ENCODE measurements at regions not wholly inside any gene's neighbourhood (a gene's known extent, or its start where the extent isn't known, plus 50 kb on each side); places are given as distances from the start of the nearest gene placed in this dataset.

DNA sequence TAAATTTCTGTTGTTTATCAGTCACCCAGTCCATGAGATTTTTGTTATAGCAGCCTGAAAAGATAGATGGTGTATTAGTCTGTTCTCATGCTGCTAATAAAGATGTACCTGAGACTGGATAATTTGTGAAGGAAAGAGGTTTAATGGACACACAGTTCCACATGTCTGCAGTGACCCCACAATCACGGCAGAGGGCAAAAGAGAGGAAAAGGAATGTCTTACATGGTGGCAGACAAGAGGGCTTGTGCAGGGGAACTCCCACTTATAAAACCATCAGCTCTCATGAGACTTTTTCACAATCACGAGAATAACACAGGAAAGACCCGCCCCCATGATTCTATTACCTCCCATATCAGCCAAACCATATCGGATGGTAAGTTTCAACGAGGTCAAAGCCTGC, 309.2 kb downstream of the LIG4 start:
- Histone ChIP-seq H3K36me3 (no peaks in the 10 kb centered on the region), H3K4me1 (no peaks in the 10 kb centered on the region), H3K27ac (no peak overlapping the region), H3K27me3 (no peaks in the 10 kb centered on the region), H3K4me3 (no peak overlapping the region), H3K9me3 (no peaks in the 10 kb centered on the region)
- TF ChIP-seq, protein P1, sequence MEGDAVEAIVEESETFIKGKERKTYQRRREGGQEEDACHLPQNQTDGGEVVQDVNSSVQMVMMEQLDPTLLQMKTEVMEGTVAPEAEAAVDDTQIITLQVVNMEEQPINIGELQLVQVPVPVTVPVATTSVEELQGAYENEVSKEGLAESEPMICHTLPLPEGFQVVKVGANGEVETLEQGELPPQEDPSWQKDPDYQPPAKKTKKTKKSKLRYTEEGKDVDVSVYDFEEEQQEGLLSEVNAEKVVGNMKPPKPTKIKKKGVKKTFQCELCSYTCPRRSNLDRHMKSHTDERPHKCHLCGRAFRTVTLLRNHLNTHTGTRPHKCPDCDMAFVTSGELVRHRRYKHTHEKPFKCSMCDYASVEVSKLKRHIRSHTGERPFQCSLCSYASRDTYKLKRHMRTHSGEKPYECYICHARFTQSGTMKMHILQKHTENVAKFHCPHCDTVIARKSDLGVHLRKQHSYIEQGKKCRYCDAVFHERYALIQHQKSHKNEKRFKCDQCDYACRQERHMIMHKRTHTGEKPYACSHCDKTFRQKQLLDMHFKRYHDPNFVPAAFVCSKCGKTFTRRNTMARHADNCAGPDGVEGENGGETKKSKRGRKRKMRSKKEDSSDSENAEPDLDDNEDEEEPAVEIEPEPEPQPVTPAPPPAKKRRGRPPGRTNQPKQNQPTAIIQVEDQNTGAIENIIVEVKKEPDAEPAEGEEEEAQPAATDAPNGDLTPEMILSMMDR (IDR thresholded peaks at IDR 0.05): no peak
- no peak for DNase-seq (ENCODE audit: low spot score)

DNA sequence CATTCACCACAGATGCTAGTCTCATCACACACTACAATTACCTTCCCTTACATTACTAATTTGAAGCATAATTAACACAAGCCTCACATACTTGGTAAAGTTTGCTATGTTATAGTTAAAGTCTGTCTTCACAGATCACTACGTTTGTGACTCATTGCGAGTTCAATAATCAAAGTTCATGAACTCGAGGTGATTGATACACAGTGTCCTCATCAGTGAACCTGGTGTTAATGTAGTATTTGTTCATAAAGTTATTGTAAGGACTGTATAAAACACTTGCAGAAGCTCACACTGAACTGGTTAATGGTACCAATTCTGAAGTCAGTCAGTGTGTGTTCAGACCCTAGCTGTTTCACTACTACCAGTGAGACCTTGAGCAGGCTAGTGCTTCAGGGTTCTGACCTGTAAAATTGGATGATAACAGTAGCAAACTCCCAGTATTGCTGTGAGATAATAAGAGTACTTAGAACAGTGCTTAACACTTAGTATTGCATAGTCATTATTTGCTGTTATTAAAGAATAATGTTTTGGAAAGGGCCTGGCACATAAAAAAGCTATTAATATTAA, 313.3 kb downstream of the LIG4 start:
- Histone ChIP-seq H3K36me3 (no peaks in the 10 kb centered on the region), H3K4me1 (no peaks in the 10 kb centered on the region), H3K27ac (no peak overlapping the region), H3K4me3 (no peak overlapping the region), H3K27me3 (no peaks in the 10 kb centered on the region), H3K9me3 (no peaks in the 10 kb centered on the region)
- TF ChIP-seq, protein P1 (IDR thresholded peaks at IDR 0.05): no peak
- no peak for DNase-seq (ENCODE audit: low spot score)

DNA sequence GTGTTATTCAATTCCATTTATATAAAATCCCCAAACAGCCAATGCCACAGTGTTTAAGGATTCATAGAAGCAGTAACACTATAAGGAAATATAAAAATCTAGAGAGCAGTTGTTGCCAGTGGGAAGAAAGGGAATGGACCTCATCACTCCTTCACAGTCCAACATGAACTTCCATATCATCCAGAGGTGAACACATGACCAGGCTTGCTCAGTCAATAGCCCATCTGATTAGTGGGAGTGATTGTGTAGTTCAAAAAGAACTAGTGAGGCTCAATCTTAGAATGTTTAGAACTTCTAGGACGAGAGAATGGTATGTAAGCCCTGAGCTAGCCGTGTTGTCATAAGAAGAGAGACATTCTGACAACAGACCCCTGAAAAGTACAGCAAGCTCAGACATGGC, 314.1 kb downstream of the LIG4 start:
- Histone ChIP-seq H3K4me1 (no peaks in the 10 kb centered on the region), H3K27me3 (no peaks in the 10 kb centered on the region), H3K27ac (no peak overlapping the region), H3K4me3 (no peak overlapping the region), H3K36me3 (no peaks in the 10 kb centered on the region), H3K9me3 (no peaks in the 10 kb centered on the region)
- DNase-seq (ENCODE audit: low spot score): no peak
- TF ChIP-seq, protein P1 (IDR thresholded peaks at IDR 0.05): no peak

DNA sequence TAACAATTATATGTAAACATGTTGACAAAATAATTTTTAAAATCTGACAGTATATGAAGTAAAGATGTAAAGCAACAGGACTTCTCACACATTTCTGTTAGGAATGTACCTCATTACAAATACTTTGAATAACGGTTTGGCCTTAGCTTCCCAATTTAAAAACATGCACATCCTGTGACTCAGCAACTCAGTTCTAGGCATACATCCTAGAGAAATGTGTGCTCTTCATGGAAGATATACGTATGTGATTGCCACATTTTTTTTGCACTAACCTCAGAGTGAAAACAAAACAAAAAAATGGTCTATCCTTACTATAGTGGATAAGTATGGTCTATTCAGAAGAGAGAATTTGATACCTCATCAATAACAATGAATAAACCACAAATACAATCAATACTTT, 314.6 kb downstream of the LIG4 start:
- Histone ChIP-seq H3K9me3 (no peaks in the 10 kb centered on the region), H3K4me3 (no peak overlapping the region), H3K36me3 (no peaks in the 10 kb centered on the region), H3K27ac (no peak overlapping the region), H3K27me3 (no peaks in the 10 kb centered on the region), H3K4me1 (no peaks in the 10 kb centered on the region)
- no peak for DNase-seq (ENCODE audit: low spot score)
- TF ChIP-seq, protein P1 (IDR thresholded peaks at IDR 0.05): no peak

DNA sequence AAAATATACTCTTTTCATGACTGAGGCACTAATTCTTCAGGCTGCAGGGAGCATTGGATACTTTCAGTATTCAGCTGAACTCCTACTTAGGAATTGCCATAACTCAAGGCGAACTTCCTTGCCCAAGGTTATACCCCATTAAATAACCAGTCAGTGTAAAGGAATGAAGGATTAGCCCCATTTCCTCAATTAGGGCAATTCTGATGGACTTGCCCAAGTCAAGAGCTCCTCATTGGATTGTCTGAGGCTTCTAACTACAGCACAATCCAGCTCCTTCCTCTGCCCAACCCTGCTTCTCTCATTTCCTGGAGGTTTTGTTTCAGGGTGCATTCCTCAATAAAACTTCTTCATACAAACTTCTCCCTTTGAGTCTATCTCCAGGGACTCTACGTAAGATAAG, 329.2 kb downstream of the LIG4 start:
- Histone ChIP-seq H3K27ac (no peak overlapping the region), H3K27me3 (no peaks in the 10 kb centered on the region), H3K36me3 (no peaks in the 10 kb centered on the region), H3K4me1 (no peaks in the 10 kb centered on the region), H3K4me3 (no peak overlapping the region), H3K9me3 (no peaks in the 10 kb centered on the region)
- TF ChIP-seq, protein P1 (IDR thresholded peaks at IDR 0.05): no peak
- no peak for DNase-seq (ENCODE audit: low spot score)

DNA sequence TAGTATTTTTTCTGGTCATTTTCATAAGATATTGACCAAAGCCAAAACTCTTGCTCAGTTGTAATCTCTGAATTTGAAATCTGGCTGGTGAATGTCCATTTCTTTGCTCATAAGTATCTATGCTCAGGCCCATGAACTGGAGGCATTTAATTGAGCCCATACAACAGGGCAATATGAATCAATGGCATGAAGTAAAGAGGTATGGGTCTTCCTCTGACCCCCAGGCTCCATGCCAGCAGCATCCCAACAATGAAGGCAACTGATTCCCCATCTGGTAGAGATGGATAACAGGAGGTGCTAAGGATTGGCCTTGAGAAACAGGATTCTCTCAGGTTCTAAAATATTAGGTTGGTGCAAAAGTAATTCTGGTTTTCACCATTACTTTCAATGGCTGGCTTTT, 330.8 kb downstream of the LIG4 start:
- TF ChIP-seq, protein P1 (IDR thresholded peaks at IDR 0.05): no peak
- no peak for DNase-seq (ENCODE audit: low spot score)

More for the DNA sequence above, 330.8 kb downstream of the LIG4 start:
- Histone ChIP-seq H3K27me3 (no peaks in the 10 kb centered on the region), H3K4me1 (no peaks in the 10 kb centered on the region), H3K36me3 (no peaks in the 10 kb centered on the region), H3K27ac (no peak overlapping the region), H3K4me3 (no peak overlapping the region), H3K9me3 (no peaks in the 10 kb centered on the region)
